Testis (tissue), 2 donors: ENCODE measurements at regions not wholly inside any gene's neighbourhood (a gene's known extent, or its start where the extent isn't known, plus 50 kb on each side); places are given as distances from the start of the nearest gene placed in this dataset.

Source experiments
- DNase-seq: peaks from one replicate; pipeline ENCODE4 v3.0.0-alpha.2; 2019
- H3K27ac ChIP-seq, 2 donors: fragments of 200-600 bp; sonication (generic); one replicate each; pipeline ENCODE4 v1.5.1; 2019
- H3K27me3 ChIP-seq: fragments of 200-600 bp; sonication (generic); one replicate; pipeline ENCODE4 v1.5.1; 2019
- H3K36me3 ChIP-seq: fragments of 200-600 bp; sonication (generic); one replicate; pipeline ENCODE4 v1.5.1; 2017; ENCODE audit warnings: low read depth; ENCODE audit errors: missing control alignments
- H3K4me1 ChIP-seq: fragments of 200-600 bp; sonication (generic); one replicate; pipeline ENCODE4 v1.5.1; 2019
- H3K4me3 ChIP-seq, 2 donors: fragments of 200-600 bp; sonication (generic); one replicate each; pipeline ENCODE4 v1.5.1; 2017 to 2019
- H3K9me3 ChIP-seq: fragments of 200-600 bp; sonication (generic); one replicate; pipeline ENCODE4 v1.5.1; 2017
- POLR2A ChIP-seq: fragments of 450-650 bp; IDR thresholded peaks from one replicate; pipeline ENCODE4 v1.6.1; 2017; ENCODE audit warnings: antibody characterized with exemption, mild to moderate bottlenecking, moderate library complexity
- WGBS, 2 donors: methylation state at CpG; one replicate each; pipeline ENCODE4 v1.1.5; 2018; 5-methylcytosine and 5-hydroxymethylcytosine counted together
- intact Hi-C: fragments of 100-400 bp; cut with DNase I; formaldehyde crosslinking; loops from one replicate; pipeline ENCODE4 v1.15.1; 2023; ENCODE audit warnings: low total_unique reads
- TF ChIP-seq, protein P1 (sequence below), 3 experiments: fragments of 450-650 bp in 2 of 3; fragments of 200-600 bp in 1 of 3; sonication (generic) in 1 of 3; IDR thresholded peaks; one replicate each; pipeline ENCODE4 v1.5.1; 2016 to 2019; ENCODE audit warnings: antibody characterized with exemption in 3 of 3, mild to moderate bottlenecking in 2 of 3, moderate library complexity in 1 of 3

DNA sequence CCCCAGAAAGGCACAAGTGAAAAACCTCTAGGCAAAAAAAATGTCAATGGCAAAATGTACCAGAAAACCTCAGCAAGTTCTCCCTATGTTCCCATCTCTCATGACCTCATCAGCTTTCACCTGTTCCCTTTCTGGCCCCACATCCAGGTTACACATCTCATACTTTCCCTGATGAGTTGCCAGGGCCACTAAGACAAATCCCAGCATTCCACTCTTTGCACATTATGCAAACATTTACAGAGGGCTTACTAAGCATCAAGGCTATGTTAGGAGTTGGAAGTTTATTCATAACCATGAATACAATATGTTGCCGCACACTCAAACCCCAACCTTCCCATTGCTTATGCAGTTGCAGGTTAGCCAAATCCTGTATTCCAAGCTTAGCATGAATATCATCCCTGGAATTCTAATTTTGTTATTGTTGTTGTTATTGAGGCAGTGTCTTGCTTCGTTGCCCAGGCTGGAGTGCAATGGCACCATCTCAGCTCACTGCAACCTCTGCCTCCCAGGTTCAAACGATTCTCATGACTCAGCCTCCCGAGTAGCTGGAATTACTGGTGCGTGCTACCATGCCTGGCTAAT, 129.3 kb upstream of the UBE2E2 start:
- no peaks in the 10 kb centered on the region for H3K27me3 ChIP-seq
- no peak overlapping the region for H3K4me3 ChIP-seq
- H3K4me1 ChIP-seq = peaks cover 15% of the 10 kb centered on the region
- no peaks in the 10 kb centered on the region for H3K9me3 ChIP-seq
- 91 to 98% methylated on average over 5 of the region's 5 CpGs for WGBS, 2 donors
- no peak for DNase-seq
- no peaks in the 10 kb centered on the region for H3K36me3 ChIP-seq
- TF ChIP-seq POLR2A = no peak
- TF ChIP-seq, protein P1, sequence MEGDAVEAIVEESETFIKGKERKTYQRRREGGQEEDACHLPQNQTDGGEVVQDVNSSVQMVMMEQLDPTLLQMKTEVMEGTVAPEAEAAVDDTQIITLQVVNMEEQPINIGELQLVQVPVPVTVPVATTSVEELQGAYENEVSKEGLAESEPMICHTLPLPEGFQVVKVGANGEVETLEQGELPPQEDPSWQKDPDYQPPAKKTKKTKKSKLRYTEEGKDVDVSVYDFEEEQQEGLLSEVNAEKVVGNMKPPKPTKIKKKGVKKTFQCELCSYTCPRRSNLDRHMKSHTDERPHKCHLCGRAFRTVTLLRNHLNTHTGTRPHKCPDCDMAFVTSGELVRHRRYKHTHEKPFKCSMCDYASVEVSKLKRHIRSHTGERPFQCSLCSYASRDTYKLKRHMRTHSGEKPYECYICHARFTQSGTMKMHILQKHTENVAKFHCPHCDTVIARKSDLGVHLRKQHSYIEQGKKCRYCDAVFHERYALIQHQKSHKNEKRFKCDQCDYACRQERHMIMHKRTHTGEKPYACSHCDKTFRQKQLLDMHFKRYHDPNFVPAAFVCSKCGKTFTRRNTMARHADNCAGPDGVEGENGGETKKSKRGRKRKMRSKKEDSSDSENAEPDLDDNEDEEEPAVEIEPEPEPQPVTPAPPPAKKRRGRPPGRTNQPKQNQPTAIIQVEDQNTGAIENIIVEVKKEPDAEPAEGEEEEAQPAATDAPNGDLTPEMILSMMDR (IDR thresholded peaks at IDR 0.05) = no peak
- intact Hi-C loops = no loop called here
- H3K27ac ChIP-seq = no peak overlapping the region

- DNase-seq = no peak
- 32 to 59% methylated on average over 2 of the region's 2 CpGs for WGBS, 2 donors
- no peak for TF ChIP-seq POLR2A
- no peak overlapping the region for H3K27ac ChIP-seq
- H3K36me3 ChIP-seq = no peaks in the 10 kb centered on the region
- H3K4me3 ChIP-seq = no peak overlapping the region
- H3K4me1 ChIP-seq = peaks cover 15% of the 10 kb centered on the region
- no peaks in the 10 kb centered on the region for H3K27me3 ChIP-seq
- no peaks in the 10 kb centered on the region for H3K9me3 ChIP-seq
- intact Hi-C loops = no loop called here
These were observed 127.6 kb upstream of the UBE2E2 start for GRCh38 chr3:23075496-23075895.

GRCh38 chr3:23076437-23076836, 126.7 kb upstream of the UBE2E2 start:
- peaks cover 15% of the 10 kb centered on the region for H3K4me1 ChIP-seq
- no peaks in the 10 kb centered on the region for H3K36me3 ChIP-seq
- no peak overlapping the region for H3K27ac ChIP-seq
- intact Hi-C loops = no loop called here
- no peak overlapping the region for H3K4me3 ChIP-seq
- no peaks in the 10 kb centered on the region for H3K9me3 ChIP-seq
- WGBS, 2 donors = 77 to 82% methylated on average over 2 of the region's 2 CpGs
- TF ChIP-seq POLR2A = no peak
- TF ChIP-seq, protein P1 (IDR thresholded peaks at IDR 0.05) = no peak
- H3K27me3 ChIP-seq = no peaks in the 10 kb centered on the region
- DNase-seq = no peak

DNA sequence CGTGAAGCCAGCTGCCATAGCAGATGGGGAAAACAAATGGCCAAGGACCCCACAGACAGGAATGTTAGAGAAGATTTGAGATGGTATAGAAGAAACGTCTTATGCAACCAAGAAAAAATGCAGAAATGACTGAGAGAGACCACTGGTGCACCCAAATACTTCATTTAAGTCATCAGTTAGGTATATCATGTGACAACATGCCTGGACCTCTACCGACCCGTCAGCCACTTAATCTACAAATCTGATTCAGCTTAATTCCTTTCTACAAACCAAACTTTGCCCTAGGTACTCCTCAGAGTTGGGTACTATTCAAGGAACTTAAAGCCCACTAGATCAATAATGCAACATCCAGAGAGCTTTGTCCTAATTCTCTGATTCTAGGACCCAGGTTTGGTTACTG, 126.0 kb upstream of the UBE2E2 start:
- Histone ChIP-seq H3K27ac (no peak overlapping the region), H3K9me3 (no peaks in the 10 kb centered on the region), H3K4me1 (peaks cover 15% of the 10 kb centered on the region), H3K27me3 (no peaks in the 10 kb centered on the region), H3K4me3 (no peak overlapping the region), H3K36me3 (no peaks in the 10 kb centered on the region)
- WGBS, 2 donors = 84 to 92% methylated on average over 4 of the region's 4 CpGs
- TF ChIP-seq POLR2A = no peak
- TF ChIP-seq, protein P1 (IDR thresholded peaks at IDR 0.05) = no peak
- no peak for DNase-seq
- intact Hi-C loops = no loop called here

- intact Hi-C loops = no loop called here
- H3K27ac ChIP-seq = no peak overlapping the region
- no peaks in the 10 kb centered on the region for H3K9me3 ChIP-seq
- no peak for DNase-seq
- 92 to 95% methylated on average over 6 of the region's 6 CpGs for WGBS, 2 donors
- peaks cover 16% of the 10 kb centered on the region for H3K4me1 ChIP-seq
- H3K4me3 ChIP-seq = no peak overlapping the region
- H3K36me3 ChIP-seq = no peaks in the 10 kb centered on the region
- TF ChIP-seq, protein P1 (IDR thresholded peaks at IDR 0.05) = no peak
- TF ChIP-seq POLR2A = no peak
- H3K27me3 ChIP-seq = no peaks in the 10 kb centered on the region
These were observed 124.4 kb upstream of the UBE2E2 start for GRCh38 chr3:23078735-23079134.
